Neural cell (in vitro differentiated cells): ENCODE measurements at regions not wholly inside any gene's neighbourhood (a gene's known extent, or its start where the extent isn't known, plus 50 kb on each side); places are given as distances from the start of the nearest gene placed in this dataset.

Experiments
- H2AFZ ChIP-seq: fragments of 200-600, 300-800 bp; sonication (generic), shearing (Covaris generic); 2 replicates; pipeline ENCODE4 v1.6.0; 2014; ENCODE audit warnings: low read depth, mild to moderate bottlenecking, antibody characterized with exemption, low read length, moderate library complexity
- H3F3A ChIP-seq: fragments of 200-600 bp; shearing (Covaris generic); 2 replicates; pipeline ENCODE4 v1.6.1; 2016; ENCODE audit warnings: mild to moderate bottlenecking, moderate library complexity, mixed read lengths, antibody characterized with exemption, low read length; ENCODE audit not compliant: insufficient read depth, poor library complexity, severe bottlenecking
- H3K27ac ChIP-seq: fragments of 200-600, 300-800 bp; sonication (generic), shearing (Covaris generic); 2 replicates; pipeline ENCODE4 v1.5.1; 2014; ENCODE audit warnings: mild to moderate bottlenecking, low read length, moderate library complexity
- H3K27me3 ChIP-seq: fragments of 300-800, 200-600 bp; sonication (generic), shearing (Covaris generic); 2 replicates; pipeline ENCODE4 v1.6.0; 2014; ENCODE audit warnings: mild to moderate bottlenecking, low read depth, low read length, moderate library complexity; ENCODE audit not compliant: insufficient read depth
- H3K36me3 ChIP-seq: fragments of 300-800, 200-600 bp; sonication (generic), shearing (Covaris generic); 2 replicates; pipeline ENCODE4 v1.5.1; 2014; ENCODE audit warnings: mild to moderate bottlenecking, antibody characterized with exemption, low read length, moderate library complexity; ENCODE audit not compliant: insufficient read depth
- H3K4me2 ChIP-seq: fragments of 300-800, 200-600 bp; sonication (generic), shearing (Covaris generic); 2 replicates; pipeline ENCODE4 v1.6.0; 2014; ENCODE audit warnings: mild to moderate bottlenecking, low read length
- H3K4me3 ChIP-seq: fragments of 300-800, 200-600 bp; sonication (generic), shearing (Covaris generic); 2 replicates; pipeline ENCODE4 v1.5.1; 2014; ENCODE audit warnings: mild to moderate bottlenecking, low read length, moderate library complexity
- H3K79me2 ChIP-seq: fragments of 200-600 bp; shearing (Covaris generic); replicated peaks from 2 replicates; pipeline ENCODE4 v1.6.0; 2014; ENCODE audit warnings: mild to moderate bottlenecking, low read length, moderate library complexity; ENCODE audit not compliant: insufficient read depth
- H3K9ac ChIP-seq: fragments of 300-800, 200-600 bp; sonication (generic), shearing (Covaris generic); 2 replicates; pipeline ENCODE4 v1.6.1; 2016; ENCODE audit warnings: mild to moderate bottlenecking, low read length, mixed read lengths
- H3K9me2 ChIP-seq: fragments of 200-600 bp; shearing (Covaris generic); 2 replicates; pipeline ENCODE4 v1.6.1; 2016; ENCODE audit warnings: mild to moderate bottlenecking, low read length, mixed read lengths; ENCODE audit not compliant: insufficient read depth
- H3K9me3 ChIP-seq: fragments of 200-600, 300-800 bp; sonication (generic), shearing (Covaris generic); 2 replicates; pipeline ENCODE4 v1.6.1; 2016; ENCODE audit warnings: mild to moderate bottlenecking, mixed run types, low read length, moderate library complexity, mixed read lengths
- H4K20me1 ChIP-seq: fragments of 200-600 bp; shearing (Covaris generic); 2 replicates; pipeline ENCODE4 v1.6.1; 2016; ENCODE audit warnings: mild to moderate bottlenecking, mixed run types; ENCODE audit not compliant: insufficient read depth
- CTCF ChIP-seq: fragments of 450-650 bp; IDR thresholded peaks from 2 replicates; pipeline ENCODE4 v1.5.1; 2014; ENCODE audit warnings: antibody characterized with exemption, mild to moderate bottlenecking, moderate library complexity; ENCODE audit not compliant: poor library complexity, severe bottlenecking
- EP300 ChIP-seq: fragments of 450-650 bp; conservative IDR thresholded peaks from 2 replicates; pipeline ENCODE4 v1.6.1; 2014; ENCODE audit warnings: antibody characterized with exemption, mild to moderate bottlenecking, moderate library complexity; ENCODE audit not compliant: poor library complexity, severe bottlenecking
- EZH2 ChIP-seq: fragments of 200-600, 300-800 bp; shearing (Covaris generic), sonication (generic); IDR thresholded peaks from 2 replicates; pipeline ENCODE4 v1.6.1; 2014; ENCODE audit warnings: antibody characterized with exemption, low read length, borderline replicate concordance, mild to moderate bottlenecking; ENCODE audit not compliant: insufficient read depth, poor library complexity, severe bottlenecking
- MXI1 ChIP-seq: fragments of 450-650 bp; conservative IDR thresholded peaks from 2 replicates; pipeline ENCODE4 v1.6.1; 2014; ENCODE audit warnings: antibody characterized with exemption, mild to moderate bottlenecking; ENCODE audit not compliant: poor library complexity, severe bottlenecking
- POLR2AphosphoS5 ChIP-seq: IDR thresholded peaks from 2 replicates; pipeline ENCODE4 v1.6.1; 2012
- RAD21 ChIP-seq: fragments of 450-650 bp; conservative IDR thresholded peaks from 2 replicates; pipeline ENCODE4 v1.6.1; 2014; ENCODE audit warnings: antibody characterized with exemption, mild to moderate bottlenecking, moderate library complexity
- REST ChIP-seq: IDR thresholded peaks from 2 replicates; pipeline ENCODE4 v1.6.1; 2012; ENCODE audit warnings: borderline replicate concordance
- SMC3 ChIP-seq: fragments of 450-650 bp; conservative IDR thresholded peaks from 2 replicates; pipeline ENCODE4 v1.6.1; 2014; ENCODE audit warnings: antibody characterized with exemption, mild to moderate bottlenecking, moderate library complexity; ENCODE audit not compliant: poor library complexity
- TAF1 ChIP-seq: IDR thresholded peaks from 2 replicates; pipeline ENCODE4 v1.6.1; 2012; ENCODE audit warnings: low read depth

GRCh38 chr20:47993817-47994216 lies 208.5 kb upstream of the SULF2 start:
- Histone ChIP-seq H3K9me2 (no peaks in the 10 kb centered on the region), H3K79me2 (no peaks in the 10 kb centered on the region), H3K9me3 (no peaks in the 10 kb centered on the region), H3K36me3 (no peaks in the 10 kb centered on the region), H3K4me2 (no peak overlapping the region), H3K4me3 (no peak overlapping the region), H3K9ac (no peak overlapping the region), H2AFZ (no peak overlapping the region), H4K20me1 (no peaks in the 10 kb centered on the region), H3F3A (no peaks in the 10 kb centered on the region), H3K27ac (no peak overlapping the region), H3K27me3 (no peaks in the 10 kb centered on the region)
- TF ChIP-seq MXI1 (no peak), CTCF (no peak), REST (no peak), EP300 (no peak), RAD21 (no peak), EZH2 (no peak), TAF1 (no peak), SMC3 (no peak)

- Histone ChIP-seq H3K27ac (no peak overlapping the region), H3K9me2 (no peaks in the 10 kb centered on the region), H3K4me2 (no peak overlapping the region), H2AFZ (no peak overlapping the region), H3K9me3 (no peaks in the 10 kb centered on the region), H3F3A (no peaks in the 10 kb centered on the region), H4K20me1 (no peaks in the 10 kb centered on the region), H3K27me3 (no peaks in the 10 kb centered on the region), H3K79me2 (no peaks in the 10 kb centered on the region), H3K4me3 (no peak overlapping the region), H3K9ac (no peak overlapping the region), H3K36me3 (no peaks in the 10 kb centered on the region)
- TF ChIP-seq MXI1 = no peak
- no peak for TF ChIP-seq REST
- TF ChIP-seq RAD21 = no peak
- no peak for TF ChIP-seq EP300
- TF ChIP-seq CTCF = no peak
- TF ChIP-seq EZH2 = no peak
- no peak for TF ChIP-seq SMC3
- TF ChIP-seq TAF1 = no peak
- TF ChIP-seq POLR2AphosphoS5 = no peak
Measured at GRCh38 chr20:47993035-47993755, 207.9 kb upstream of the SULF2 start.
